Activated naive CD8-positive, alpha-beta T cell treated with anti-CD3 and anti-CD28 coated beads for 36 hours (primary cell): ENCODE measurements at regions not wholly inside any gene's neighbourhood (a gene's known extent, or its start where the extent isn't known, plus 50 kb on each side); places are given as distances from the start of the nearest gene placed in this dataset.
A peak's percentile ranks its signal among the peaks of the same experiment; 100 is the strongest.

Experiments used
- DNase-seq: peaks from one replicate; pipeline ENCODE4 v3.0.0; 2021
- H3K27ac Mint-ChIP-seq: one replicate; pipeline ENCODE4 v1.8.0; 2022; ENCODE audit warnings: mild to moderate bottlenecking, moderate library complexity, mixed read lengths
- H3K27me3 Mint-ChIP-seq: one replicate; pipeline ENCODE4 v1.8.0; 2022; ENCODE audit warnings: mild to moderate bottlenecking, mixed read lengths
- H3K36me3 Mint-ChIP-seq: one replicate; pipeline ENCODE4 v1.8.0; 2021; ENCODE audit warnings: mild to moderate bottlenecking, mixed read lengths
- H3K4me1 Mint-ChIP-seq: one replicate; pipeline ENCODE4 v1.8.0; 2021; ENCODE audit warnings: mixed read lengths
- H3K4me3 Mint-ChIP-seq: one replicate; pipeline ENCODE4 v1.8.0; 2022; ENCODE audit warnings: mild to moderate bottlenecking, moderate library complexity, mixed read lengths
- H3K9me3 Mint-ChIP-seq: one replicate; pipeline ENCODE4 v1.8.0; 2022; ENCODE audit warnings: mixed read lengths

GRCh38 chr2:23199115-23199918, 185.7 kb upstream of the KLHL29 start:
- Mint-ChIP-seq H3K27ac (no peak overlapping the region), H3K4me3 (no peak overlapping the region), H3K9me3 (peaks cover 5% of the 10 kb centered on the region), H3K36me3 (peaks cover 1% of the 10 kb centered on the region), H3K4me1 (no peaks in the 10 kb centered on the region), H3K27me3 (peaks cover 7% of the 10 kb centered on the region)
- peak; percentile 1 for DNase-seq

GRCh38 chr2:23200068-23200786, 184.8 kb upstream of the KLHL29 start:
- DNase-seq: no peak
- Mint-ChIP-seq H3K27me3 (peaks cover 5% of the 10 kb centered on the region), H3K4me3 (no peak overlapping the region), H3K36me3 (peaks cover 1% of the 10 kb centered on the region), H3K9me3 (peaks cover 5% of the 10 kb centered on the region), H3K27ac (no peak overlapping the region), H3K4me1 (no peaks in the 10 kb centered on the region)

DNA sequence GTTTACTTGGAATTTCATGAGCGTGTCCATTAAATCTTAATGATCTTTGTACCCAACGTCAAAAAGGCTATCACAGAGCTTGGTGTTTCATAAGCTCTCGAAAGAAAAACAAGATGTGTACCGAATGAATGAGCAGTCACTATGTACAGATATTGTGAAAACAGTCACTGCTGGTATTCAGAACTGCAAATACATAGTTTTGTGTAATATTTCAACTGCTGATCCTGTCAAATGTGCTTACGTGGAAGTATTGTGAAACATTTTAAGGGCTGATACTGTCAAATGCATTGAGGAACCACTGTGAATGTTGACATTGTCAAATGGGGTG, 184.2 kb upstream of the KLHL29 start:
- peaks cover 5% of the 10 kb centered on the region for H3K9me3 Mint-ChIP-seq
- H3K4me3 Mint-ChIP-seq: no peak overlapping the region
- H3K4me1 Mint-ChIP-seq: no peaks in the 10 kb centered on the region
- DNase-seq: no peak
- peaks cover 1% of the 10 kb centered on the region for H3K36me3 Mint-ChIP-seq
- H3K27ac Mint-ChIP-seq: no peak overlapping the region
- peaks cover 5% of the 10 kb centered on the region for H3K27me3 Mint-ChIP-seq

DNA sequence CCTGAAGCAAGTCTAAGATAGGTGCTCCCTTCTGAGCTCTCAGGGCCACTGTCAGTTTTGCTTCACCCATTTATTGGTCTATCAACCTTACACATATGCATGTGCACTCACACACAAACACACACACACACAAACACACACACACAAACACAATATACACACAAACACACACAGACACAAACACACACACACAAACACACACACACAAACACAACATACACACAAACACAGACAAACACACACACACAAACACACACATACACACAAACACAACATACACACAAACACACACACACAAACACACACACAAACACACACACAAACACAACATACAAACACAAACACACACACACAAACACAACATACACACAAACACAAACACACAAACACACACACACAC, 181.6 kb upstream of the KLHL29 start:
- Mint-ChIP-seq H3K36me3 (peaks cover 1% of the 10 kb centered on the region), H3K4me1 (no peaks in the 10 kb centered on the region), H3K4me3 (no peak overlapping the region), H3K27me3 (peaks cover 8% of the 10 kb centered on the region), H3K27ac (no peak overlapping the region), H3K9me3 (peaks cover 5% of the 10 kb centered on the region)
- DNase-seq: no peak

DNA sequence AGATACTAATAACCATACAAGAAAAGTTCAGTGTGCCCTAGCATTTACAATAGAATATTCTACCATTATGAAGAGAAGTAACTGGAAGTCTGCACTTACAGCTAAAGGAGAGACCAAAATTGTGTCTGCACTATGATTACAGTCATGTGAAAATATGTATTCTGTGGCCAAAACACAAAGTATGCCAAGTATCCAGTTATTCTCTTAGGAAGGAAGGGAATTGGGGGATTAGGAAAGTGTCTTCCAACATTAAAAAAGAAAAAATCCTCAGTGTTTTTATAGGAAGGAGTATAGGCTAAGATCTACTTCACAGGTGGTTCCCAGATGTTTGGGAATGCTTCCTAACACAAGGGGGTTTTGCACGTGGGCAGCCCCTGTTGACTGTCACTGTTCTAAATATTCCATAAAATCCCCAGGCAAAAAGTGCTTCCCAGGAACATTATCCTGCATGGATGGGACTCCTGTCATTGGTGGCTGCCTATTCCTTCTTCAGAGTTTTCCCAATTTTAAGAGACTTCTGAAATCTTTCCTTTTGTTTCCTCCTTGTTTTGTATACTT, 180.2 kb upstream of the KLHL29 start:
- no peak for DNase-seq
- Mint-ChIP-seq H3K36me3 (no peaks in the 10 kb centered on the region), H3K27ac (no peak overlapping the region), H3K9me3 (peaks cover 3% of the 10 kb centered on the region), H3K4me1 (no peaks in the 10 kb centered on the region), H3K27me3 (peaks cover 8% of the 10 kb centered on the region), H3K4me3 (no peak overlapping the region)

GRCh38 chr2:23206650-23207049, 178.3 kb upstream of the KLHL29 start:
- H3K4me1 Mint-ChIP-seq: no peaks in the 10 kb centered on the region
- H3K9me3 Mint-ChIP-seq: no peaks in the 10 kb centered on the region
- no peak overlapping the region for H3K27ac Mint-ChIP-seq
- H3K36me3 Mint-ChIP-seq: no peaks in the 10 kb centered on the region
- peaks cover 8% of the 10 kb centered on the region for H3K27me3 Mint-ChIP-seq
- no peak for DNase-seq
- H3K4me3 Mint-ChIP-seq: no peak overlapping the region

GRCh38 chr2:23207871-23208270, 177.1 kb upstream of the KLHL29 start:
- DNase-seq: no peak
- H3K27me3 Mint-ChIP-seq: peaks cover 8% of the 10 kb centered on the region
- no peak overlapping the region for H3K4me3 Mint-ChIP-seq
- H3K27ac Mint-ChIP-seq: no peak overlapping the region
- H3K9me3 Mint-ChIP-seq: no peaks in the 10 kb centered on the region
- H3K36me3 Mint-ChIP-seq: no peaks in the 10 kb centered on the region
- no peaks in the 10 kb centered on the region for H3K4me1 Mint-ChIP-seq

DNA sequence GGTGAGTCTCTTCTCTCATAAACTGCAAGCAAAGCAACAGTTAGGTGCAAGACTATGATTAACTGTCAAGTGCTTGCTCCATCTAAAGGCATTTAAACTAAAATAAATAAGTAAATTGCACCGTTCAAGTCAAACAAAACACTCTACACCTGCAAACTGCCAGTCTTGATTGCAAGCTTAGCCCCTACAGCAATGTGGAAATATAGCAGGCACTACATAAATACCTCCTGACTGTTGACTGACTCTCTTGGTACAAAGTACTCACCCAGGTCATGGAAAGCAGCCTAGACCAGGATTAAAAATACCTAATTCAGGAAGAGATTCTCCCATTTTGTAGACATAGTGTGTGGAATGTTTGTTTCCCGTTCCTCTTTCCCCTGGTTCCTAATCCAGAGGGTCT, 176.6 kb upstream of the KLHL29 start:
- peaks cover 8% of the 10 kb centered on the region for H3K27me3 Mint-ChIP-seq
- no peak overlapping the region for H3K27ac Mint-ChIP-seq
- H3K4me3 Mint-ChIP-seq: no peak overlapping the region
- H3K9me3 Mint-ChIP-seq: no peaks in the 10 kb centered on the region
- no peaks in the 10 kb centered on the region for H3K36me3 Mint-ChIP-seq
- no peak for DNase-seq
- H3K4me1 Mint-ChIP-seq: no peaks in the 10 kb centered on the region

GRCh38 chr2:23209059-23209458, 175.9 kb upstream of the KLHL29 start:
- DNase-seq: no peak
- no peaks in the 10 kb centered on the region for H3K4me1 Mint-ChIP-seq
- no peak overlapping the region for H3K27ac Mint-ChIP-seq
- no peaks in the 10 kb centered on the region for H3K9me3 Mint-ChIP-seq
- peaks cover 8% of the 10 kb centered on the region for H3K27me3 Mint-ChIP-seq
- H3K36me3 Mint-ChIP-seq: no peaks in the 10 kb centered on the region
- H3K4me3 Mint-ChIP-seq: no peak overlapping the region

DNA sequence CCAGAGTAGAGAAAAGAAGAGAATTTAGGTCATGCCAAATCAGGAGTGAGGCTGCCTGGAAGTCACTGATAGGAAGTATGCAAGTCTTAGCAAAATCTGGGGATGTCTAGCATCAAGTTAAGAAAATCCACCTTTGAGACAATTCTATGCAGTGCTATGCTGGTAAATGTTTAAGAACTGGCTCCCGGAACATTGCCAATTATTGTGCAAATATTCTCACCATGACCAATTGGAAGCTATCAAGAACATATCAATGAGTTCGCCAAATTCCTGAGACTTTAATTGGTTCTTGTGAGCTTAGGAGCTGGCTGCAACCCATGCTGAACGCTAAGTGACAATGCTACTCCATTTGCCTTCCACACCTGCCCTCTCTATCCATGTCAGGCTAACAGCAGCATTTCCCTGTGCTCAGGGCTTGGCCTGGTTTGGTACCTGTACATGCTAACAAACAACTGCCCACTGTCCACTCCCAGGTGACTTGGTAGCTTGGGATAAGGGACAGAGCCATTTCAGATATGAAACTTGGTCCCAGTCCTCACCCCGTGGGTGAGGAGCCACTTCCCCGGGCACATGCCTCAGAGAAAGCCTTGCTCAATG, 172.9 kb upstream of the KLHL29 start:
- peaks cover 3% of the 10 kb centered on the region for H3K27me3 Mint-ChIP-seq
- H3K36me3 Mint-ChIP-seq: no peaks in the 10 kb centered on the region
- H3K4me3 Mint-ChIP-seq: no peak overlapping the region
- no peaks in the 10 kb centered on the region for H3K4me1 Mint-ChIP-seq
- DNase-seq: no peak
- no peak overlapping the region for H3K27ac Mint-ChIP-seq
- no peaks in the 10 kb centered on the region for H3K9me3 Mint-ChIP-seq

DNA sequence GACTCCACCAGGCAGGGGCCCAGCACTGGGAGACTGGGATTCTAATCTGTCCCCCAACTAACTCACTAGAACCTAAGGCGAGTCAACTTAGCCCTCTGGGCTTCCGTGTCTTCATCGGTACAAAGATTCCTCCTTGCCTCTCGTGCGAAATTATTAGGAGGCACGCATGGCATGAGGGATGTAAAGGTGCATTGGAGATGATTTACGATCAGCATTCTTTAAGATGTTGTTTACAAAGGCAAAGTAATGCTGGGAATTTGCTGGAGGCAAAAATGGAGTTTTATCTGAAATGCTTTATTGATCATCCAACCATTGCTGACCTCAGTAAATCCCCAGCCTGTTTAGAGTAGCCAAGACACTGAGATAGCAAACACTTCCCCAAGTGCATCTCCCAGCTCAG, 171.8 kb upstream of the KLHL29 start:
- H3K9me3 Mint-ChIP-seq: no peaks in the 10 kb centered on the region
- no peak overlapping the region for H3K4me3 Mint-ChIP-seq
- no peak for DNase-seq
- H3K27me3 Mint-ChIP-seq: no peaks in the 10 kb centered on the region
- H3K36me3 Mint-ChIP-seq: no peaks in the 10 kb centered on the region
- H3K27ac Mint-ChIP-seq: no peak overlapping the region
- no peaks in the 10 kb centered on the region for H3K4me1 Mint-ChIP-seq

DNA sequence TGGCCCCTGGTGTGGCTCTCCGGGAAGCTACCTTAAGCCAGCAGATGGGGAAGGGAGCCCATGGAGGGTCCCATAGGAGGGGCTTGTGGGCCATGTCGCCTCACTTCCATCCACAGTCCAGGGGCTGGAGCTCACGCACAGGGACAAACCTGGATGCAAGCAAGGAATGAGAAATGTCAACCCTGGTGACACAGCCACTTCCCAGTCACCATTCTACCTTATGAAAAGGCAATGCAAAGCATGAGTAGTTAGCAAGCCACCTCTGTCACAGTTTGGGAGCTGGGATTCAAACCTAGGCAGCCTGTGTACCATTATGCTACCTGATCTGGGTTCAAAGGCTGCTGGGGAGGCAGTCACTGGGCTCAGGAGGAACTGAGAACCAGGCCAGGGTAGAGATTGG, 170.0 kb upstream of the KLHL29 start:
- DNase-seq: no peak
- no peak overlapping the region for H3K27ac Mint-ChIP-seq
- H3K9me3 Mint-ChIP-seq: no peaks in the 10 kb centered on the region
- no peaks in the 10 kb centered on the region for H3K4me1 Mint-ChIP-seq
- H3K4me3 Mint-ChIP-seq: no peak overlapping the region
- H3K27me3 Mint-ChIP-seq: no peaks in the 10 kb centered on the region
- no peaks in the 10 kb centered on the region for H3K36me3 Mint-ChIP-seq

- no peaks in the 10 kb centered on the region for H3K4me1 Mint-ChIP-seq
- H3K27me3 Mint-ChIP-seq: no peaks in the 10 kb centered on the region
- no peak for DNase-seq
- no peaks in the 10 kb centered on the region for H3K36me3 Mint-ChIP-seq
- no peak overlapping the region for H3K27ac Mint-ChIP-seq
- no peak overlapping the region for H3K4me3 Mint-ChIP-seq
- no peaks in the 10 kb centered on the region for H3K9me3 Mint-ChIP-seq
Observed at GRCh38 chr2:23219666-23220065, 165.3 kb upstream of the KLHL29 start.

- Mint-ChIP-seq H3K4me3 (no peak overlapping the region), H3K4me1 (no peaks in the 10 kb centered on the region), H3K36me3 (no peaks in the 10 kb centered on the region), H3K27ac (no peak overlapping the region), H3K27me3 (no peaks in the 10 kb centered on the region), H3K9me3 (no peaks in the 10 kb centered on the region)
- no peak for DNase-seq
Observed at GRCh38 chr2:23220513-23221094, 164.4 kb upstream of the KLHL29 start.

GRCh38 chr2:23221236-23221635, 163.7 kb upstream of the KLHL29 start:
- no peak for DNase-seq
- Mint-ChIP-seq H3K4me1 (no peaks in the 10 kb centered on the region), H3K36me3 (no peaks in the 10 kb centered on the region), H3K27ac (no peak overlapping the region), H3K27me3 (no peaks in the 10 kb centered on the region), H3K4me3 (no peak overlapping the region), H3K9me3 (no peaks in the 10 kb centered on the region)
